Right lobe of liver (tissue), 4 donors: ENCODE measurements at regions not wholly inside any gene's neighbourhood (a gene's known extent, or its start where the extent isn't known, plus 50 kb on each side); places are given as distances from the start of the nearest gene placed in this dataset.

Source experiments
- CTCF ChIP-seq, 4 donors: fragments of 200-600 bp in 3 of 4; fragments of 450-650 bp in 1 of 4; IDR thresholded peaks; one replicate each; pipeline versions ENCODE4 v1.5.1 to v1.8.0; 2016 to 2022; ENCODE audit warnings: antibody characterized with exemption in 4 of 4, mild to moderate bottlenecking in 2 of 4
- POLR2A ChIP-seq: fragments of 450-650 bp; IDR thresholded peaks from one replicate; pipeline ENCODE4 v1.6.1; 2017; ENCODE audit warnings: antibody characterized with exemption, mild to moderate bottlenecking
- donor health status: DM: no; HTN: no; CAD: no.
- donor health status: DM: no; HTN: no; CAD: no.
- donor health status: DM: no; HTN: yes; CAD: no.

- no peak for TF ChIP-seq CTCF (IDR thresholded peaks at IDR 0.05)
- TF ChIP-seq POLR2A, result no peak
Observed at GRCh38 chr4:128527351-128527750, 239.7 kb upstream of the PGRMC2 start.
